Fibroblast of skin of left quadriceps (primary cell): ENCODE measurements at regions not wholly inside any gene's neighbourhood (a gene's known extent, or its start where the extent isn't known, plus 50 kb on each side); places are given as distances from the start of the nearest gene placed in this dataset.

ENCODE experiments used
- DNase-seq, 2 experiments: peaks; one replicate each; pipeline ENCODE4 v3.0.0-alpha.2; 2013; ENCODE audit warnings: low read depth in 2 of 2

GRCh38 chr15:35320158-35320780 is 225.7 kb downstream of the DPH6 start:
- DNase-seq: no peak

GRCh38 chr15:35319354-35319753 is 226.6 kb downstream of the DPH6 start:
- DNase-seq: no peak

DNA sequence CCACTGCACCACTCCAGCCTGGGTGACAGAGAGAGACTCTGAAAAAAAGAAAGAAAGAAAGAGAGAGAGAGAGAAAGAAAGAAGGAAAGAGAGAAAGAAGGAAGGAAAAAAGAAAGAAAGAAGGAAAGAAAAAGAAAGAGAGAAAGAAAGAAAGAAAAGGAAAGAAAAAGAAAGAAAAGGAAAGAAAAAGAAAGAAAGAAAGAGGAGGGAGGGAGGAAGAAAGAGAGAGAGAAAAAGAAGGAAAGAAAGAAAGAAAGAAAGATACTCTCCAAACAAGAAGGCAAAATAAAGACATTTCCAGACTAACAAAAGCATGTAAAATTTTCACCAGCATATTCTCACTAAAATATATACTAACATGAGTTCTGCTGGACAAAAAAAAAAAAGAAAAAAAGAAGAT is 228.7 kb downstream of the DPH6 start:
- DNase-seq: no peak

- DNase-seq: no peak
These were observed 227.2 kb upstream of the NANOGP8 start for GRCh38 chr15:35312344-35312743.

GRCh38 chr15:35311615-35312014 is 226.5 kb upstream of the NANOGP8 start:
- DNase-seq: no peak

GRCh38 chr15:35309886-35310285 is 224.8 kb upstream of the NANOGP8 start:
- DNase-seq: peak; percentile 14 to 29

- peak; percentile 91 to 93 for DNase-seq
These were observed 223.7 kb upstream of the NANOGP8 start for GRCh38 chr15:35308802-35309201.

GRCh38 chr15:35307676-35308075 is 222.6 kb upstream of the NANOGP8 start:
- DNase-seq: no peak

GRCh38 chr15:35307026-35307425 is 221.9 kb upstream of the NANOGP8 start:
- DNase-seq: no peak

DNA sequence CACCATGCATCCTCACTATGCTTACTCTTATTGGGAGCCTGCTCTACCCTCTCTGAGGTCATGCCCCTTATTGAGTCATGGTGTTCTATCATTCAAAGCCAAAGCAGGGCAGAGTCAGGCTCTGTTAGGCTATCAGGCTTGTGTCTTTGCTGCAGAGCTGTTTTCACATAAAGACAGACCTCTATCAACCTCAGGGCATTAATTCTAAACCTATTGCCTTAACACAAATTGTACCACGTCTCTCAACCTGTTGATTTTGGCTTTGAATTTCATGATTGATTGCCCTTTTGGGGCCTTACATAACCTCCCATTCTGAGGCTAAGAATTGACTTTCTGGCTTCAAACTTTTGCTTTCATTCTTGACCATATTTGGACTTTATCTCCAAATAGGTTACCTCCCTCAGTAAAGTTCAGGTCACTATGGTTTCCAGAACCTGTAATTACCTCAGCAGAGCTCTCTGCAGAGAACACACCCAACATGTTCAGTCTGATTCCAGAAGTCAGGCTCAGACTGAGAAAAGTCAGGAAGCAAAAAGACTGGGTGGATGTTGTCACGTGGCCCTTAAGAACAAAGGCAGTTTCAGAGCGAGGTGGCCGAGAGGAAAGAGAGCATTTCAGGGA is 221.4 kb upstream of the NANOGP8 start:
- peak; percentile 25 to 53 for DNase-seq

DNA sequence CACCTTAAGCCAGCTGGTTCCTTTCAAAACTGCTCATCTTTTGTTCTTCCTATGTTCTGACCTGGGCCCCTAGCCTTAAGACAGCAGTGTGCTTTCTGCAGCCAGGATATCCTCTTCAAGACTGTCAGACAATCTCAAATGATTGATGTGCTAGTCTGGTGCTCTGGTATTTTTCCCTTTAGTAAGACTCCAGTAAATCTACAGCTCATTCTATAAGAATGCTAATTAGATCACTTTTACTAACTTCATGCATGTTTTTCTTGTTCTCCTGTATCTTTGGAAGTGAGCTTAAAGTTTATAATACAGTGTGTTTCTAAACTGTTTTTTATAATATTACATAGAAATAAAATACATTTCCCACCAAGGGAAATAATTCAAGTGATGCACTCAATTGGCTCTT is 220.9 kb upstream of the NANOGP8 start:
- DNase-seq: peak; percentile 82 to 83

- no peak for DNase-seq
These were observed 220.0 kb upstream of the NANOGP8 start for GRCh38 chr15:35305031-35305550.

GRCh38 chr15:35304389-35304788 is 219.3 kb upstream of the NANOGP8 start:
- DNase-seq: no peak

DNA sequence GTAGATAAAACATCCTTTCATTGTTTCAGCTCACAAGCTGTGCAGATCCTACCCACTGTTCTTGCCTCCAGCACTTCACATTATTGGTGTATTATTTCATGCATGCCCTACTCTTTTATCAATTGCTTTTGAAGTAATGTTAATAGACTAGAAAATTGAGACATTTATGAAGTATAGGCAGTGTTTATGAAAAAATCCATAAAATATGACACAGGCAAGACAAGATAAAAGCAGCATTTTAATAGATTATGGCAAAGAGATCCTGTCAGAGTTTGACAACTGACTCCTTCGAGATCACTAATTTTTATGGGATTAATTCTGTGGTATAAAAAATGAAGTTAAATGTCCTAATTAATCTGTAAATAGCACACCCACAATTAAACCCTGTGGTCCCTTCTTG is 217.2 kb upstream of the NANOGP8 start:
- no peak for DNase-seq

GRCh38 chr15:35301088-35301487 is 216.0 kb upstream of the NANOGP8 start:
- no peak for DNase-seq

GRCh38 chr15:35299059-35299735 is 214.1 kb upstream of the NANOGP8 start:
- DNase-seq: no peak

DNA sequence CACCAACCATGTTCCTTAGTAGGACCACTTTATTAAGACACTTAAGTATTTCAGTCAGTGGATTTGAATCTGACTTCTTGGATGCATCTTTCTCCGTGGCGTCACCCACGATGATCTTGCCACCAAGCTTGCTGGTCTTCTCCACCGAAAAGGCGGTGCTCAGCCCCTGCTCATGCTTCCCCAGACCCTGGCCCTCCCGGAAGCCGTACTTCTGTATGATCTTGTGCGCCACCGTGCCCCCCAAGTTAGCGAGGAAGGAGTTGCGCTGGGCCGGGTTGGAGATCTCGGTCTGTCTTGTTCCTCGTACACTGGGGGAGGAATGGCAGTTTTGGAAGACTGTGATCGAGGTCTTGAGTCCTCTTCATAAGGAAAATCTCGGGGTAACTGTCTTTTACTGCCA is 213.4 kb upstream of the NANOGP8 start:
- no peak for DNase-seq

GRCh38 chr15:35293353-35294130 is 208.4 kb upstream of the NANOGP8 start:
- no peak for DNase-seq

DNA sequence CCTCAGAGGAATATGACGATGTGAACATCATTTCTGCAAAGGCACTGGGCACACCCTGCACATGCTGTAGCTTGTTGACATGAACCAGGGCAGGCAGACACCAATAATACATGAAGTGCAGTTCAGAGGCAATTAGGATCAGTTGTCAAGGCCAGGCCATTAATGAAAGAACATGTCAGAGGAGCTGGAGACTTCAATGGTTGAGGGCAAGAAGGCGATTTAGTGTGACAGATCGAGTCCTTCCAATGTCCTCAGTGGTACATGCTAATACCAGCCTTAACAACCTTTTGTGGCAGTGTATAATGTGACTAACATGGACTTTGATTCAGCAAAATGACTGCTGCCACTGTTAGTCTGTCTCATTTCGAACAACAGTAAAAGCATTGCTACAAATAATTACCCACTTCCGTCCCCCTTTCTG is 205.2 kb upstream of the NANOGP8 start:
- DNase-seq: no peak

- DNase-seq: peak; percentile 44 to 52
These were observed 204.0 kb upstream of the NANOGP8 start for GRCh38 chr15:35289024-35289617.

DNA sequence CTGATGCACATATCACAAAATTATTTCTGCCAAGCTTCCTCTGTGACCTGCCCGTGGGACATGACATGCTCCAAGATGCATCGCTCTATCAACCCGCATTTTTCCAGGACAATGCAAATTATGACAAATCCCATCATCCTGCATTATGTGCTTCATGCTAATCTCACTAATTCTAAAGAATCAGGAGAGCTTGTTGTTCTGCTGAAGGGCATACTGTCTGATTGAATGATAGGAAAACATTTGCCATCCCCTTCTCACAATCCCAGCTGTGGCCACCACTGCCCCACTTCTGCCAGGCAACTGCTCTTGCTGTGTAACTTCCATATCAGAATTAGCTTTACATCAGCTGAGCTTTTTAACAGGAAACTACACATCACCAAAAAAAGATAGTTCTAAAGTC is 203.5 kb upstream of the NANOGP8 start:
- no peak for DNase-seq

GRCh38 chr15:35286721-35287120 is 201.6 kb upstream of the NANOGP8 start:
- DNase-seq: no peak
